ENCODE measurements at regions not wholly inside any gene's neighbourhood (a gene's known extent, or its start where the extent isn't known, plus 50 kb on each side); places are given as distances from the start of the nearest gene placed in this dataset.

DNA sequence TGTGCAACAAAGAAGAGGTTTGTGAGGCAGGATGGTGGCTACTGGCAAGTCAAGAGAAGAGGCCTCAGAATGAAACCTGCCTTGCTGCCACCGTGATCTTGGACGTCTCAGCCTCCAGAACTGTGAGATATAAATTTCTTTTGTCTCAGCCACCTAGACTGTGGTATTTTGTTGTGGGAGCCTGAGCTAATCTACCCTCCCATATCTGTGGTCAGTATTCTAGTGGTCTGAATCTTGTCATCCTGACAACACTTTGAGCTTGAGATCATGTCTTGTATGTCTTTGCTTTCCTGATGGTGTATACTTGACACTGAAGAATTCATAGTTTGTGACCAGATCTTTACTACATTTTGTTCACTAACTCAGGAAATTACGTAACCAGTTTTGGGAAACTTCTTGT lies 240.6 kb upstream of the GOLIM4 start:
- no peak for TF ChIP-seq ZNF780A (CRISPR knock-in tag; IDR thresholded peaks at IDR 0.05)
- TF ChIP-seq, protein P1, sequence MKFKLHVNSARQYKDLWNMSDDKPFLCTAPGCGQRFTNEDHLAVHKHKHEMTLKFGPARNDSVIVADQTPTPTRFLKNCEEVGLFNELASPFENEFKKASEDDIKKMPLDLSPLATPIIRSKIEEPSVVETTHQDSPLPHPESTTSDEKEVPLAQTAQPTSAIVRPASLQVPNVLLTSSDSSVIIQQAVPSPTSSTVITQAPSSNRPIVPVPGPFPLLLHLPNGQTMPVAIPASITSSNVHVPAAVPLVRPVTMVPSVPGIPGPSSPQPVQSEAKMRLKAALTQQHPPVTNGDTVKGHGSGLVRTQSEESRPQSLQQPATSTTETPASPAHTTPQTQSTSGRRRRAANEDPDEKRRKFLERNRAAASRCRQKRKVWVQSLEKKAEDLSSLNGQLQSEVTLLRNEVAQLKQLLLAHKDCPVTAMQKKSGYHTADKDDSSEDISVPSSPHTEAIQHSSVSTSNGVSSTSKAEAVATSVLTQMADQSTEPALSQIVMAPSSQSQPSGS (CRISPR knock-in tag; IDR thresholded peaks at IDR 0.05): no peak
- TF ChIP-seq, protein P2, sequence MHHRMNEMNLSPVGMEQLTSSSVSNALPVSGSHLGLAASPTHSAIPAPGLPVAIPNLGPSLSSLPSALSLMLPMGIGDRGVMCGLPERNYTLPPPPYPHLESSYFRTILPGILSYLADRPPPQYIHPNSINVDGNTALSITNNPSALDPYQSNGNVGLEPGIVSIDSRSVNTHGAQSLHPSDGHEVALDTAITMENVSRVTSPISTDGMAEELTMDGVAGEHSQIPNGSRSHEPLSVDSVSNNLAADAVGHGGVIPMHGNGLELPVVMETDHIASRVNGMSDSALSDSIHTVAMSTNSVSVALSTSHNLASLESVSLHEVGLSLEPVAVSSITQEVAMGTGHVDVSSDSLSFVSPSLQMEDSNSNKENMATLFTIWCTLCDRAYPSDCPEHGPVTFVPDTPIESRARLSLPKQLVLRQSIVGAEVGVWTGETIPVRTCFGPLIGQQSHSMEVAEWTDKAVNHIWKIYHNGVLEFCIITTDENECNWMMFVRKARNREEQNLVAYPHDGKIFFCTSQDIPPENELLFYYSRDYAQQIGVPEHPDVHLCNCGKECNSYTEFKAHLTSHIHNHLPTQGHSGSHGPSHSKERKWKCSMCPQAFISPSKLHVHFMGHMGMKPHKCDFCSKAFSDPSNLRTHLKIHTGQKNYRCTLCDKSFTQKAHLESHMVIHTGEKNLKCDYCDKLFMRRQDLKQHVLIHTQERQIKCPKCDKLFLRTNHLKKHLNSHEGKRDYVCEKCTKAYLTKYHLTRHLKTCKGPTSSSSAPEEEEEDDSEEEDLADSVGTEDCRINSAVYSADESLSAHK (CRISPR knock-in tag; IDR thresholded peaks at IDR 0.05; ENCODE audit: borderline replicate concordance): no peak
- TF ChIP-seq, protein P3, sequence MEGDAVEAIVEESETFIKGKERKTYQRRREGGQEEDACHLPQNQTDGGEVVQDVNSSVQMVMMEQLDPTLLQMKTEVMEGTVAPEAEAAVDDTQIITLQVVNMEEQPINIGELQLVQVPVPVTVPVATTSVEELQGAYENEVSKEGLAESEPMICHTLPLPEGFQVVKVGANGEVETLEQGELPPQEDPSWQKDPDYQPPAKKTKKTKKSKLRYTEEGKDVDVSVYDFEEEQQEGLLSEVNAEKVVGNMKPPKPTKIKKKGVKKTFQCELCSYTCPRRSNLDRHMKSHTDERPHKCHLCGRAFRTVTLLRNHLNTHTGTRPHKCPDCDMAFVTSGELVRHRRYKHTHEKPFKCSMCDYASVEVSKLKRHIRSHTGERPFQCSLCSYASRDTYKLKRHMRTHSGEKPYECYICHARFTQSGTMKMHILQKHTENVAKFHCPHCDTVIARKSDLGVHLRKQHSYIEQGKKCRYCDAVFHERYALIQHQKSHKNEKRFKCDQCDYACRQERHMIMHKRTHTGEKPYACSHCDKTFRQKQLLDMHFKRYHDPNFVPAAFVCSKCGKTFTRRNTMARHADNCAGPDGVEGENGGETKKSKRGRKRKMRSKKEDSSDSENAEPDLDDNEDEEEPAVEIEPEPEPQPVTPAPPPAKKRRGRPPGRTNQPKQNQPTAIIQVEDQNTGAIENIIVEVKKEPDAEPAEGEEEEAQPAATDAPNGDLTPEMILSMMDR (CRISPR knock-in tag; IDR thresholded peaks at IDR 0.05): no peak
- no peak for TF ChIP-seq ZNF75D (CRISPR knock-in tag; IDR thresholded peaks at IDR 0.05; ENCODE audit: borderline replicate concordance)
- no peak for TF ChIP-seq ZNF12 (CRISPR knock-in tag; IDR thresholded peaks at IDR 0.05)
- no peak for TF ChIP-seq TAF1 (CRISPR knock-in tag; IDR thresholded peaks at IDR 0.05)
